Fibroblast of the conjunctiva (primary cell): ENCODE measurements at regions not wholly inside any gene's neighbourhood (a gene's known extent, or its start where the extent isn't known, plus 50 kb on each side); places are given as distances from the start of the nearest gene placed in this dataset.

Experiments used
- DNase-seq: peaks from one replicate; pipeline ENCODE4 v3.0.0-alpha.2; 2010; ENCODE audit warnings: low read depth

GRCh38 chr2:240297256-240298116, 138.0 kb upstream of the GPC1 start:
- DNase-seq: no peak

GRCh38 chr2:240298117-240298790, 137.2 kb upstream of the GPC1 start:
- DNase-seq: no peak

GRCh38 chr2:240298803-240299709, 136.4 kb upstream of the GPC1 start:
- no peak for DNase-seq

- DNase-seq: no peak
Measured at GRCh38 chr2:240299710-240300068, 135.8 kb upstream of the GPC1 start.

- DNase-seq: no peak
Measured at GRCh38 chr2:240300261-240300821, 135.1 kb upstream of the GPC1 start.

- no peak for DNase-seq
Measured at GRCh38 chr2:240300840-240301239, 134.6 kb upstream of the GPC1 start.

- no peak for DNase-seq
Measured at GRCh38 chr2:240301256-240301795, 134.1 kb upstream of the GPC1 start.

GRCh38 chr2:240302041-240302440, 133.4 kb upstream of the GPC1 start:
- no peak for DNase-seq

- no peak for DNase-seq
Measured at GRCh38 chr2:240302933-240303595, 132.4 kb upstream of the GPC1 start.

GRCh38 chr2:240303896-240304745, 131.3 kb upstream of the GPC1 start:
- DNase-seq: no peak

- DNase-seq: no peak
Measured at GRCh38 chr2:240304746-240305161, 130.7 kb upstream of the GPC1 start.

- DNase-seq: no peak
Measured at GRCh38 chr2:240305369-240305962, 130.0 kb upstream of the GPC1 start.

- DNase-seq: no peak
Measured at GRCh38 chr2:240306185-240306584, 129.3 kb upstream of the GPC1 start.

GRCh38 chr2:240308111-240308651, 127.3 kb upstream of the GPC1 start:
- DNase-seq: no peak

- DNase-seq: no peak
Measured at GRCh38 chr2:240309214-240309613, 126.2 kb upstream of the GPC1 start.

GRCh38 chr2:240310201-240310600, 125.3 kb upstream of the GPC1 start:
- no peak for DNase-seq

- no peak for DNase-seq
Measured at GRCh38 chr2:240310645-240311044, 124.8 kb upstream of the GPC1 start.

GRCh38 chr2:240311821-240312220, 123.6 kb upstream of the GPC1 start:
- no peak for DNase-seq

GRCh38 chr2:240319221-240319854, 116.1 kb upstream of the GPC1 start:
- no peak for DNase-seq
